ENCODE measurements at regions not wholly inside any gene's neighbourhood (a gene's known extent, or its start where the extent isn't known, plus 50 kb on each side); places are given as distances from the start of the nearest gene placed in this dataset.

DNA sequence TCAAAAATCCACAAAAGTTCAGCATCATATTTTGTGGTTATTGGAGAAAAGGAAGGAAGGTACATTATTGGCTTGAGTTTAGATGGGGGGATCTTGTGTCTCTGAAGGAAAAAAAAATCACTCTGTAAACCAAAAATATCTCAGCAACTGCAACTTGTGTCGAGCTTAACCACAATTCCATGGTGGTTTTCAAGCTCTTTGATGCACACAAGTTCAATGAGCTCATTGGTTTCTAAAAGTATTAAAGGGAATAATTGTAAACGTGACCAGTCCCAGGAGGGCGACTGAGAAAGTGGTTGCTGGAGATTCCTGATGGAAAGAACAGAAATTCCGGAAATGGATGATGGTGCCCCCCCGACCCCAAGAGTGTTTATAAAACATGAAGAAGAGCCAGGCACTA, 173.8 kb downstream of the PSAT1 start:
- no peaks in the 10 kb centered on the region for H3K9me3 ChIP-seq (ENCODE audit: low read depth, low read length, poor library complexity, severe bottlenecking)
- no peak overlapping the region for H3K4me3 ChIP-seq (ENCODE audit: low read depth, low read length, poor library complexity, severe bottlenecking)
- no peaks in the 10 kb centered on the region for H3K36me3 ChIP-seq (ENCODE audit: insufficient read depth, low read length, poor library complexity, severe bottlenecking)
- CTCF ChIA-PET: no interaction called here
- BruUV-seq (replicated peaks): no TSS peak
- intact Hi-C loops (cut with micrococcal nuclease; ENCODE audit: unreplicated experiment): no loop called here
- no peaks in the 10 kb centered on the region for H3K4me1 ChIP-seq (ENCODE audit: insufficient read depth, low read length, poor library complexity, severe bottlenecking)
- peaks cover 16% of the 10 kb centered on the region for H3K27me3 ChIP-seq (replicated peaks; ENCODE audit: insufficient read depth, low read depth, low read length, poor library complexity)
- TF ChIP-seq, protein P1, sequence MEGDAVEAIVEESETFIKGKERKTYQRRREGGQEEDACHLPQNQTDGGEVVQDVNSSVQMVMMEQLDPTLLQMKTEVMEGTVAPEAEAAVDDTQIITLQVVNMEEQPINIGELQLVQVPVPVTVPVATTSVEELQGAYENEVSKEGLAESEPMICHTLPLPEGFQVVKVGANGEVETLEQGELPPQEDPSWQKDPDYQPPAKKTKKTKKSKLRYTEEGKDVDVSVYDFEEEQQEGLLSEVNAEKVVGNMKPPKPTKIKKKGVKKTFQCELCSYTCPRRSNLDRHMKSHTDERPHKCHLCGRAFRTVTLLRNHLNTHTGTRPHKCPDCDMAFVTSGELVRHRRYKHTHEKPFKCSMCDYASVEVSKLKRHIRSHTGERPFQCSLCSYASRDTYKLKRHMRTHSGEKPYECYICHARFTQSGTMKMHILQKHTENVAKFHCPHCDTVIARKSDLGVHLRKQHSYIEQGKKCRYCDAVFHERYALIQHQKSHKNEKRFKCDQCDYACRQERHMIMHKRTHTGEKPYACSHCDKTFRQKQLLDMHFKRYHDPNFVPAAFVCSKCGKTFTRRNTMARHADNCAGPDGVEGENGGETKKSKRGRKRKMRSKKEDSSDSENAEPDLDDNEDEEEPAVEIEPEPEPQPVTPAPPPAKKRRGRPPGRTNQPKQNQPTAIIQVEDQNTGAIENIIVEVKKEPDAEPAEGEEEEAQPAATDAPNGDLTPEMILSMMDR (conservative IDR thresholded peaks at IDR 0.05; ENCODE audit: low read depth, low read length): no peak
- TF ChIP-seq EZH2 (IDR thresholded peaks at IDR 0.05; ENCODE audit: borderline replicate concordance, low read depth, low read length, poor library complexity, severe bottlenecking): no peak
- DNase-seq (ENCODE audit: low spot score): no peak
- no peak overlapping the region for H3K27ac ChIP-seq (ENCODE audit: low read depth, low read length, poor library complexity, severe bottlenecking)
- POLR2A ChIA-PET (ENCODE audit: low non-redundant PET): no interaction called here

DNA sequence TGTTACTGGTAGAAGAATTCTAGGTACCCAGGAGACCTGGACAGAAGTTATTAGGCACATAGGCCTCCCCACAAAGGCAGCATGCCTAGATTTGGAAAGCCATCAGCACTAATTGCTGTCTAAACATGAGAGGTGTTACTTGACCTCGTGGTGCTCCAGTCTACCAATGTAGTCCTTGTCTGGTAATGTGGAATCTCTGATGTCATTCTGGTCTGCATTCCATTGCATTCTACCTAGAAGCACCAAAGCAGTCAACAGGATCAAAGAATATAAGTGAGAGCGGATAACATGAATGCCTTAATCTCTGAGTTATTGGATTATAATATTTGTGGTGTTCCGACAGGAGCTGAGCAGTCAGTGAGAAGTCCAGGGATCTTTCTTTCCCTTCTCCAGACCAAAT, 175.2 kb downstream of the PSAT1 start:
- CTCF ChIA-PET: no interaction called here

DNA sequence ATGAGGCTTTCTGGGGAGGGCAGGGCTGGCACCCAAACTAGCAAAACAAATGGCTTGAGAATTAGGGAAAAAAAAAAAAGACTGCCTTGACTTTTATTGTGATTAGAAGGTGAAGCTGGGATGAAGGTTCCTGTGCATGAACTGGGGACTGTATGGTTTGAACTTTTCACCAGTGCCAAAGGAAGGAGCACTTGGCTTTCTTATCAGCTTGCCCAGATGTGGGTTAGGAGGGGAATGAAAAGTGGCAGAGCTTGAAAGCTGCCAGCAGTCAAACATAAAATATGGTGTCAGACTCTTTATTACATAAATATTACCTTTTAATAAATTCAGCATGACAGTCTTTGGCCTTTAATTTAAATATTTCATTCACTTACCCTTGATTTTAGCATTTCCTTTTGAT, 182.5 kb downstream of the PSAT1 start:
- POLR2A ChIA-PET (ENCODE audit: low non-redundant PET): no interaction called here
- no peak overlapping the region for H3K4me3 ChIP-seq (ENCODE audit: low read depth, low read length, poor library complexity, severe bottlenecking)
- TF ChIP-seq, protein P1 (conservative IDR thresholded peaks at IDR 0.05; ENCODE audit: low read depth, low read length): no peak
- no peak for TF ChIP-seq EZH2 (IDR thresholded peaks at IDR 0.05; ENCODE audit: borderline replicate concordance, low read depth, low read length, poor library complexity, severe bottlenecking)

More for the DNA sequence above, 175.2 kb downstream of the PSAT1 start:
- Histone ChIP-seq H3K4me1 (ENCODE audit: insufficient read depth, low read length, poor library complexity, severe bottlenecking) (no peaks in the 10 kb centered on the region), H3K27ac (ENCODE audit: low read depth, low read length, poor library complexity, severe bottlenecking) (no peak overlapping the region), H3K36me3 (ENCODE audit: insufficient read depth, low read length, poor library complexity, severe bottlenecking) (no peaks in the 10 kb centered on the region), H3K4me3 (ENCODE audit: low read depth, low read length, poor library complexity, severe bottlenecking) (no peak overlapping the region), H3K9me3 (ENCODE audit: low read depth, low read length, poor library complexity, severe bottlenecking) (no peaks in the 10 kb centered on the region), H3K27me3 (replicated peaks; ENCODE audit: insufficient read depth, low read depth, low read length, poor library complexity) (peaks cover 12% of the 10 kb centered on the region)
- no TSS peak for BruUV-seq (replicated peaks)
- POLR2A ChIA-PET (ENCODE audit: low non-redundant PET): interaction anchor here (0.6 kb wide), 1 partner anchor 140 kb away, joined by 3 read pairs; no protein-coding TSS in a partner anchor
- intact Hi-C loops (cut with micrococcal nuclease; ENCODE audit: unreplicated experiment): no loop called here
- no peak for DNase-seq (ENCODE audit: low spot score)
- no peak for TF ChIP-seq EZH2 (IDR thresholded peaks at IDR 0.05; ENCODE audit: borderline replicate concordance, low read depth, low read length, poor library complexity, severe bottlenecking)
- TF ChIP-seq, protein P1 (conservative IDR thresholded peaks at IDR 0.05; ENCODE audit: low read depth, low read length): no peak

More for the DNA sequence above, 182.5 kb downstream of the PSAT1 start:
- intact Hi-C loops (cut with micrococcal nuclease; ENCODE audit: unreplicated experiment): no loop called here
- no peaks in the 10 kb centered on the region for H3K36me3 ChIP-seq (ENCODE audit: insufficient read depth, low read length, poor library complexity, severe bottlenecking)
- no TSS peak for BruUV-seq (replicated peaks)
- DNase-seq (ENCODE audit: low spot score): no peak
- CTCF ChIA-PET: no interaction called here
- H3K27ac ChIP-seq (ENCODE audit: low read depth, low read length, poor library complexity, severe bottlenecking): no peak overlapping the region
- no peaks in the 10 kb centered on the region for H3K4me1 ChIP-seq (ENCODE audit: insufficient read depth, low read length, poor library complexity, severe bottlenecking)
- H3K9me3 ChIP-seq (ENCODE audit: low read depth, low read length, poor library complexity, severe bottlenecking): peaks cover 6% of the 10 kb centered on the region
- peaks cover 5% of the 10 kb centered on the region for H3K27me3 ChIP-seq (replicated peaks; ENCODE audit: insufficient read depth, low read depth, low read length, poor library complexity)

Data from A673 (cell line).